Hematopoietic multipotent progenitor cell treated with erythropoietin and hydrocortisone succinate and interleukin-3 and kit ligand, for 8 days (in vitro differentiated cells): ENCODE measurements at regions not wholly inside any gene's neighbourhood (a gene's known extent, or its start where the extent isn't known, plus 50 kb on each side); places are given as distances from the start of the nearest gene placed in this dataset.

Source experiments
- DNase-seq: peaks from one replicate; pipeline ENCODE4 v3.0.0-alpha.2; 2015

DNA sequence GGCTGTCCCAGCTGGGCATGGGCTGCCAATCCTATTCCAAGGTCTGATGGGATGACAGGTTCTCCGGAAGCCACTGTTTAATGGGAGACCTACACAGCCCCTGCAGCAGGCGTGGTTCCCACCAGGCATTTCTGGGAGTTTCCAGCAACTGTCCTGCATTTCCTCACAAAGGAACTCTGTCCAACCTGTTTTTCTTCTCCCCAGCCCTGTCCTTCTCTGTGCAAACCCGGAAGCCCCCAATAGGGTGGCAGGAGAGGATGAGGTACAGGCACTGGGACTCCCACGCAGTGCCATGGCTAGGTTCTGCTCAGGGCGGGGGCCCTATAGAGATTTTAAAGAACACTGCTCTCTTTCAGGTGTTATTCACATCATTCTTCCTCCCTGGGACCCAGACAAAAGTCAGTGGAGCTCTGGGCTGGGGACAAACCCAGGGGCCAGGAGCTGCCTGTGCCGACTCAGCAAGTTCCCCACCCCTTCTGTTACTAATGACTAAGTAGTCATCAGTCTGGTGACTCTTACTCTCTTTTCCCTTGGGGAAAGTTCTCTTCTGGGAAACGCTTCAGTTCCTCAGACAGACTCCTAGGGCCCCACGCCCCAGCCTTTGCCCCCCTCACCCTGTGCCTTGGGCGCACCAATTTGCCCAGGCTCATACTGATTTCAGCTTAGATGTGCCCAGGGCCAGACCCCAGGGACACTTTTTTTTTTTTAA lies 97.7 kb downstream of the CD47 start:
- DNase-seq = no peak

GRCh38 chr3:107990926-107991325 lies 99.9 kb downstream of the CD47 start:
- no peak for DNase-seq

DNA sequence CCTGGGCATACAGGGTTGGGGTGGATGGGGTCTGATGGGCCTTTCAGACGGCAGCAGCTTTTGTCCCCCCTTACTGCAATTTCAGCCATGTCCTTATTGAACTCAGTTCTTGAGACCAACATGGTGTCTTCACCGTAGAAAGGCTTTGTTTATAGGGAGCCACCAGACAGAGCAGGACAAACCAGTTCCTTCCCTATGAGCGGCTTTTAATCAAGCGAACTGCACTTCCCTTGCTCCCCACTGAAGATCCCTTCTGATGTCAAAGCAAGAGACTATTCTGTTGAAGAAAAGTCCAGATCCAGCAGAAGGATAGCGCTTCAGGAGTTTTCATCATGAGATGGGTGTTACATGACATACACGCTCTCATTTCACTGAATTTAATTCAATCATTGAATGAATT lies 100.4 kb downstream of the CD47 start:
- no peak for DNase-seq

DNA sequence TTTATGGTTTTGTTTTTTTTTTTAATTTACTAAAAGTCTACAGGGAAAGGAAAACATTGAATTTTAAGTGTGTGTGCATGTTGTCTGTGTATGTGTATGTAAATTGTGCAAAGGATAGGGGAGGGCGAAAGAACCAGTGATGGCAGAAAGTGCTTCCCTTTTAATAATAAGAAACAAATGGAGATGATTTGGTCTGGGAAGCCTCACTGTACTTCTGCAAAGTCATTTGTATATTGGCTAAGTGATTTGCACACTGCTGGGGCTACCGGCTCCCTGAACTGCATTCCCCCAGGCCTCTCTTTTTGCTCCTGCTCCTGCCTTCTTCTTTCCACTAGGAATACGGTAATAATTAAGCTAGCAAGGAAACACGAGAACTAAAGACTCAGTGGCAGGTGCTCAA lies 101.2 kb downstream of the CD47 start:
- DNase-seq = no peak

- no peak for DNase-seq
These were observed 102.2 kb downstream of the CD47 start for GRCh38 chr3:107988460-107989175.

- DNase-seq = no peak
These were observed 103.5 kb downstream of the CD47 start for GRCh38 chr3:107987036-107987939.

DNA sequence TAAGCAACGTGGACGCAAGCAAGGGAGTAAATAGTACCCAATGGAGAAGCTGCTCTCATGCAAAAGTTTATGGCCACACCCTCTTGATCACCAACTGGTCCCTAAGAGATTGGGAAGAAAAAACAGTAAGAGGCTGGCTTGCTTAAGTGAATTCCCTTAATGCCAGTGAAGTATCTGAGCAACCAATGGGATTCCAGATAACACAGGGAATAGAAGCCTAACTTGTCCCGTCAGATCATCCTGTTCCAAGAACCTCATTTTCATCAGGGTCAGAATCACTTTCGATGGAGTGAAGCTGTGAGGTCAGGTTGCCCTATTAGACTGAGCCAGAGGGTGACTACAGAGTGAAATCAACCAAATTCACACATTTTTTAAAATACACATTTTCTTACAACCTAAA lies 104.3 kb downstream of the CD47 start:
- DNase-seq = no peak

- DNase-seq = no peak
These were observed 105.3 kb downstream of the CD47 start for GRCh38 chr3:107985496-107985895.

GRCh38 chr3:107983247-107983646 lies 107.6 kb downstream of the CD47 start:
- DNase-seq = no peak

- DNase-seq = no peak
These were observed 108.7 kb downstream of the CD47 start for GRCh38 chr3:107982165-107982564.

GRCh38 chr3:107981471-107982111 lies 109.2 kb downstream of the CD47 start:
- no peak for DNase-seq

DNA sequence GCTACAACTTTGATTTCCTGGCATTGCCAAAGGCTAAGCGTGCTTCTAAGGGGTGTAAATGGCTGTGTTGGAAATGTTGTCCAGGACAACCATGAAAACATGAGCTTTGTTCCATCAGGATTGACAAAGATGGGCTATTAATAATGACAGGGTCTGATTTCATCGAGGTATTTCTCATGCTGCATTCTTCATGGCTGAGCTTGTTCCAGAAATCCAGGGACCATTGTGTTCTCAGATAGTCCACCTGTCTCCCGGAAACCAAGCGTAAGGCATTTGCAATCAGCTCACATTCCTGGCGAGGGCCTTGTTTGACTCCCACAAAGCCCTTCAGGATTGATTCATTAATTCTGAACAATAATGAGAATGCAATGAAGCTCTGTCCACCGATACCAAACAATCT lies 111.3 kb downstream of the CD47 start:
- no peak for DNase-seq

DNA sequence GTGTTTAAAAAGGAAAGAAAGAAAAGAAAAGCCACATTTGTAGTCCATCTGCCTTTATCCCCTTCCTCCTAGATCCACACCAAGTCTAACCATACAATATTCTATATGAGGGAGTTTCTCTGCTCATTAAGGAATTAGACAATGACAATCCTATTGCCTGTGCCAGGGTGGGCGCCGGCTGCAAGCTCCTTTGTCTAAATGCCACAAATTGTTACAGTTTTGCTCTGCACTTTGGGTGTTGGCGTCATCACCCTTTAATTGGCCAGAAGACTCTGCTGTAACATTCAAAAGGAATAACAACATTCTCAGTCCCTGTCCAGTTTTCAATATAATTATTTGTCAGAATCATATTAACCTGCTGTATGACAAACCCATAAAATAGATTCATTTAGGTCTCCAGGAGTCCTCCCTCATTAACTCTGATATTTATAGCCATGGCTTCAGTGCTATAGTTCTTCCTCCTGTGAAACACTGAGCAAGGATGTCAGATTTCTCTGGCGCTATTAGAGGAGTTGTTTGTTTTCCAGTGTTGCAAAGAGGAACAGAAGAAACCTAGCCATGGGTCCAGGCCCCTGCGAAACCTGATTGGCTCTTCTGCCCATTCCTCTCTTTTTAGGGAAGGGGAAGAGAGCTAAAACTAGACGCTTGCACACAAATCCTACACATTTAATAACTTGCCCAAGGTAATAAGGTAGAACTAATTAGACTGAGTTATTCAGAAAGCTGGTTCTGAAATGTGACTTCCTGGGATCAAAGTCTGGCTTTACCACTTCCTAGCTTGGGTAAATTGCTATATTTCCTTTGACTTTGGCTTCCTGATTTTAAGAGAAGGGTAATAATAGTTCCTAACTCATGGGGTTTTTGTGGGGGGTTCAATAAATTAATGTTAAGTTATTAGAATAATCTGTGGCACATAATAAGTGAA lies 112.4 kb downstream of the CD47 start:
- no peak for DNase-seq

DNA sequence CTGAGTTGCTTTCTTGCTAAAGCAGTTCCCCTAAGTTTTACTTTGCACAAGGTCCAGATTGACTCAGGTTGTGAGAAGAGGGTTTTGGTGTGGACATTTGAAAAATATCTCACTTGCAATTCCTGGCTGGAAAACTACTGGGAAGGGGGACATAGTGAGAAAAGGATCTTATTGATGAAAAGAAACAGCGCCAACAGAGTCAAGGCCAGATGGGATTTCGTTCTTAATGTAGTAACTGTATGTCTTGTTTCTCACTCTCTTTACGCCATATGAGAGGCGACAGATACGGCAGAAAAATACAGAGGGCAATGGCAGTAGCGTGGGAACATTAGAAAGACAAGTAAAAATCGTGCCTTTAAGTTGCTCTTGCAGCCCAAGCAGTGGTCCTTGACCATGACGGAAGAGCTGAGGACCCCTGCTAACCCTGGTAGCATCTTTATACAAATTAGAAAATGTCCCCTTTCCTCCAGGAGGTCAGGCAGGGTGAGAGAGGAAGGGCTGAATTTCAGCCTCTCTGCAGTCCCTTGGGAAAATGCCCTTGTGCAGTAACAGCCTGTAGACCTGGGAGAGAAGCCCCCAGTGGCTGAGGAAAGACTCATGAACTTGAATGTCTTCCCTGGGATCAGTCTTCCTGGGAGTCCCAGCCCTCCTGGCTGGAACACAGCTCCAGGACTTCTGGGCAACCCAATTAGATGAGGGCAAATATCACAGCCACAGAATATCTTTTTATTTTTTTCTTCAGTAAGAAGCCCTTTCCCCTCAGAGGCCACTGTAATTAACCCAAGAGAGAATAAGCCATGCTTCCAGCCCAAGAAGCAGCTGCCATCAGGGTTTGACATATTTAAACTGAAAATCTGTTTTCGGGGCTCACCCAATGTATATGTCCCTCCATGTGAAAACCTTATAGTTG lies 113.4 kb downstream of the CD47 start:
- DNase-seq = no peak

GRCh38 chr3:107976202-107976800 lies 114.5 kb downstream of the CD47 start:
- no peak for DNase-seq

GRCh38 chr3:107975529-107976201 lies 115.2 kb downstream of the CD47 start:
- no peak for DNase-seq

DNA sequence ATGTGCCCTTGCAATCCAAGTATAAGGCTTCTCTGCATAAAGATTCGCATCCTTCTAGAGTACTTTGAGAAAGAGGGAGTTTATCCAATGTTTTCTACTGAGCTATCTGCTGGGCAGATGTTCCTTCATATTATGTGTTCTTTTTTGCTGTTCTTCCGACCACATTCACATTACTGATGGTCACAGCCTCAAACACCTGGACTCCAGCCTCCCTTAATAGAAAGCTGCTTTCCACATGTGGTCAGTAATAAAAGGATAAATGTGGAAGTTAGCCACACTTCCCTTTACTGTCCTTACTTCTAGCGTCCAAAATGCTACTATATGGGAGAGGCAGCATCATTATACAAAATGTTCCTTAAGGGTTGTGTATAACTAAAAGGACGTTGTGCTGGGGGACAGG lies 116.9 kb downstream of the CD47 start:
- DNase-seq = no peak

DNA sequence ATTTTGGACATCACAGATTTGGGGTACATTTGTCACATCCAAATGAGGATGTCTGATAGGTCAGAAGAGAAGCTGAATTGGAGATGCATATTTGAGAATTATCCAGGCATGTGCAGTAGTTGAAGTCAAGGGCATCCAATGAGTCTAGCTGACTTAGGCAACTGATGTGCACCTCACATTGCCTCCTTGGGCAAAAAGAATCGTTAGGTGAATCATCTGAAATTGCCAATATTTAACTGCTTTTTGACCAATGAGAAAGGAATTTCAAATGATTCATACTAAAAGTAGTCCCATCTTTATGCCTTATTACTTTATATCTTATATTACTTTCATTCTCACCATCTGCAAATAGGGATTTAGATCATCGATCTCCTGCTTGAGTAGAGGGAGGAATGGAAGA lies 117.7 kb downstream of the CD47 start:
- DNase-seq = no peak

DNA sequence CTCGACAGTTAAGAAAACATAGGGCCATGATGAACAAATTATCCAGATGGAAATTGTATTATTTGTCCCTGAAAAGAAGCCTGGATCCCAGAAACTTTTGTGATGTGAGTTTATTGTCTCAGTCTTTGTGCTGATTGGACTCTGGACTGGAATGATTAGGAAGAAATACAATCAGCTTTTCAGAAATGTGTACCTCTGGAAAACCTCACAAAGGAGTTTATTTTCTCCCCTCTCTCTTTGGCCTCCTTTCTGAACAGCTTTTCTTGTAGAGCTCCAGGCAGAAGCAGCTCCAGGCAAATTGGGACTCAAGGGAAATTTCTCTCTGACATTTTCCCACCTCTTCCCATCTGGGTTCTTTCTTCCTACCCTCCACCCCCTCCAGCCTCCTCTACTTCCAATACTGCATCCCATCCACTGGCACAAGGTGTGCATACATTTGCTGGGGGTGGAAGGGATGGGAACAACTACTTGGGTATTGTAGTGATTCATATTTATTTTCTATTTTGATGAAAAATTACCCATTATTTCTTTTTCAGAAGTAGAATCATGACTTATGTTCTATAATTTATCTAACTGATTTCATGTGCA lies 119.7 kb downstream of the CD47 start:
- DNase-seq = no peak
